Coronary artery (tissue), 2 donors: ENCODE measurements at regions not wholly inside any gene's neighbourhood (a gene's known extent, or its start where the extent isn't known, plus 50 kb on each side); places are given as distances from the start of the nearest gene placed in this dataset.
A peak's percentile ranks its signal among the peaks of the same experiment; 100 is the strongest.

Experiments used
- DNase-seq: peaks from one replicate; pipeline ENCODE4 v3.0.0-alpha.2; 2017; ENCODE audit warnings: low spot score
- H3K27ac ChIP-seq, 2 donors: fragments of 200-600 bp; sonication (generic); one replicate each; pipeline ENCODE4 v1.5.1; 2016 to 2019
- H3K4me3 ChIP-seq: fragments of 200-600 bp; sonication (generic); 2 replicates; pipeline ENCODE4 v1.5.1; 2016; ENCODE audit warnings: mild to moderate bottlenecking, moderate library complexity
- TF ChIP-seq, protein P1 (sequence below): fragments of 200-600 bp; sonication (generic); IDR thresholded peaks from one replicate; pipeline ENCODE4 v1.5.1; 2019; ENCODE audit warnings: antibody characterized with exemption

DNA sequence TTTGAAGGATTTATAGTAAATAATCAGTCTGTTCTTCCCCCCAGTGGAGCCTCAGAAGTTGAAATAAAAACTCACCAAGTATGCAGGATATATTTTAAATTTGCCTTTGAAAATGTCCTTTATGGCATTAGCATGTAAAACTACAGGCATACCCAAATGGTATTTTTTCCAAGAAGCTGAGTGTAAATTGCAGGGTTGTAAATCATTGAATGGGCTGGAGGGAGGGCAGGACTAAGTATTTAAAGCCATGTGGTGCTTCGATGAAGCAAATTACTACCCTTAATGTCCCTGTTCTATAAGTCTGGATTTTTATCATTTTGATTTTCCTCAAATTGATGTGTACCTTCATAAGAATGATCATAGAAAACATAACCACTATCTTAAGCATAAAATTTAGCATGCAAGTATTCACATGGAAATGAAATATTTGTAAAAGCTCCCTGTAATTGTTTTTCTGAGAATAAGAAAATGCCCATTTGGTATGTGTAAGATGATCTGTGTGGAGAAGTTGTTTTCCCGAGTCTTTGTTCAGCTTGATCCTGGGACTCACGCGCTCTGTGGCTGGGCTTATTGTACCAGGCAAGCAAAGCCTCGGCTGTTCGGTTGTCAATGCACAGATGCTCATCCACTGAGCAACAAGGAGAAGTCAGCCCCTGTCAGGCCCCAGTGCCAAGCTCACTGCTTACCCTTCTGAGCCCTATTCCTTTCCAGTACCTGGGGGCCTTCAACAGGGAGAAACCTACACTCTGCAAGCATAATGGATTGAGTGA, 66.7 kb downstream of the CD164 start:
- TF ChIP-seq, protein P1, sequence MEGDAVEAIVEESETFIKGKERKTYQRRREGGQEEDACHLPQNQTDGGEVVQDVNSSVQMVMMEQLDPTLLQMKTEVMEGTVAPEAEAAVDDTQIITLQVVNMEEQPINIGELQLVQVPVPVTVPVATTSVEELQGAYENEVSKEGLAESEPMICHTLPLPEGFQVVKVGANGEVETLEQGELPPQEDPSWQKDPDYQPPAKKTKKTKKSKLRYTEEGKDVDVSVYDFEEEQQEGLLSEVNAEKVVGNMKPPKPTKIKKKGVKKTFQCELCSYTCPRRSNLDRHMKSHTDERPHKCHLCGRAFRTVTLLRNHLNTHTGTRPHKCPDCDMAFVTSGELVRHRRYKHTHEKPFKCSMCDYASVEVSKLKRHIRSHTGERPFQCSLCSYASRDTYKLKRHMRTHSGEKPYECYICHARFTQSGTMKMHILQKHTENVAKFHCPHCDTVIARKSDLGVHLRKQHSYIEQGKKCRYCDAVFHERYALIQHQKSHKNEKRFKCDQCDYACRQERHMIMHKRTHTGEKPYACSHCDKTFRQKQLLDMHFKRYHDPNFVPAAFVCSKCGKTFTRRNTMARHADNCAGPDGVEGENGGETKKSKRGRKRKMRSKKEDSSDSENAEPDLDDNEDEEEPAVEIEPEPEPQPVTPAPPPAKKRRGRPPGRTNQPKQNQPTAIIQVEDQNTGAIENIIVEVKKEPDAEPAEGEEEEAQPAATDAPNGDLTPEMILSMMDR, result no peak
- no peak overlapping the region for H3K27ac ChIP-seq
- DNase-seq, result no peak
- H3K4me3 ChIP-seq, result no peak overlapping the region

DNA sequence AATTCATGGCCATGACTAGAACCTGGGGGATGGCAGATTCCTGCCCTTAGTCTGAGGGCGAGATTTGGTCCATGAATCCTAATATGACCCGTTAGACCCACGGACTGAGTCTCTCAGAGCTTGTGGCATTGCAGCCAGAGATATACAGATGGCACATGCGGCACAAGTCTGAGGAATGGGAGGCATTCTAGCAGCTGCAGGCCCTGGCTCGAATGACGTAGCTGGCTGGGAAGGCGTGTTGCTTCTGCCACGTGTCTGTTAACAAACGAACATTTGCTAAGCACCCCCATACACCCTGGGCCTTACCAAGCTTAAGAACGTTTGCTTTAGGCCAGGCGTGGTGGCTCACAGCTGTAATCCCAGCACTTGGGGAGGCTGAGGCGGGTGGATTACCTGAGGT, 68.0 kb downstream of the CD164 start:
- no peak overlapping the region for H3K4me3 ChIP-seq
- no peak for DNase-seq
- TF ChIP-seq, protein P1, result no peak
- no peak overlapping the region for H3K27ac ChIP-seq

DNA sequence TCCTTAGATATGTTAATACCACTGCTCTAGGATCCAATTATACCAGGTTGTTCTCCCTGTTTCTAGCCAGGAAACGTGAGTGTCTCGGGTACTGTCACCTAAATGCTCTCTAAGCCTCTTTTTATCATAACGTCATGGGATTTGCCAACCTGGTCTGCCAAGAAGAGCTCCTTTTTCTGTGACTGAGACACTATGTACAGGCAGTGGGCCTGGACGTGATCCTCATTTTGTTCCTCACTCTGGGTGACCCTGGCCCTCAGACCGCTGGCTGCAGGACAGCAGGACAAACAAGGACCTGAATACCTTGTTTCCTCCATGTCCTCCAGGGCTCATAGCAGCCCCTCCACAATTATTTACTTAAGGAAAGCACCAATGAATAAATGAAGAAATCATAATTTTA, 69.1 kb downstream of the CD164 start:
- DNase-seq, result no peak
- H3K27ac ChIP-seq, result no peak overlapping the region
- H3K4me3 ChIP-seq, result no peak overlapping the region
- TF ChIP-seq, protein P1, result no peak

DNA sequence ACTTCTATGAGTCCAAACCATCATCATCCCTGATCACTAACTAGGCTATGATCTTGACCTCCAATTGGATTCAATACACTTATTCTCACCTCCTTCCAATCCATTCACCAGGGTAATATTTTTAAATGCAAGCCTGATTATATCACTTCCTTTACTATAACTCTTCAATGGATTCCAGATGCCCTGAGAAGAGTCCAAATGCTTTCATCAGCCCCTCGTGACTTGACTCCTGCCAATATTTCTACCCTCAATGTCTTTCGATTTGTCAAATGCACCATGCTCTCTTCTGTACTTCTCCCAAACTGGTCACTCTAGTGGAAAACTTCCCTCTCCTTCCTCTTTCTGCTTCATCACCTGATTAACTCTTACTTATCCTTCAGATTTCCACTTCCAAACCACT, 70.8 kb downstream of the CD164 start:
- H3K27ac ChIP-seq, result no peak overlapping the region
- TF ChIP-seq, protein P1, result no peak
- H3K4me3 ChIP-seq, result no peak overlapping the region
- DNase-seq, result no peak

DNA sequence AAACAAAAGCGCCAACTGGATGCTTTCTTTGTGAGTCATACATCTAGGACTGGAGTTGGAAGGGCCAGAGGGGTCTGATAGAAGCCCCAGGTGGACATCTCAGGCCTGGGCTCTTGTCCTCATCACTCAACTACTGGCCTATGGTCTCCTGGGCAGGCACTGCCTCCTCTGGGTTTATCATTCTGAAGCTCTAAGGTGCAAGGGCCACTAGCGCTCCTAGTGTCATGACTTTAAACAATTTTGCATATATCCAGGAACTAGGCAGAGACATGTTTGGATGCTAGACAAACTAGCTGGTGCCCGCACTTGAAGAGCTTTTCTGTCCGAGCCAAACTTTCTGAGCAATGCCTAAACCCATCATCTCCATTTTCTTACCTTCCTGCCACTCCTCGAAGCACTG, 72.3 kb downstream of the CD164 start:
- DNase-seq, result no peak
- H3K27ac ChIP-seq, result no peak overlapping the region
- no peak overlapping the region for H3K4me3 ChIP-seq
- TF ChIP-seq, protein P1, result no peak

DNA sequence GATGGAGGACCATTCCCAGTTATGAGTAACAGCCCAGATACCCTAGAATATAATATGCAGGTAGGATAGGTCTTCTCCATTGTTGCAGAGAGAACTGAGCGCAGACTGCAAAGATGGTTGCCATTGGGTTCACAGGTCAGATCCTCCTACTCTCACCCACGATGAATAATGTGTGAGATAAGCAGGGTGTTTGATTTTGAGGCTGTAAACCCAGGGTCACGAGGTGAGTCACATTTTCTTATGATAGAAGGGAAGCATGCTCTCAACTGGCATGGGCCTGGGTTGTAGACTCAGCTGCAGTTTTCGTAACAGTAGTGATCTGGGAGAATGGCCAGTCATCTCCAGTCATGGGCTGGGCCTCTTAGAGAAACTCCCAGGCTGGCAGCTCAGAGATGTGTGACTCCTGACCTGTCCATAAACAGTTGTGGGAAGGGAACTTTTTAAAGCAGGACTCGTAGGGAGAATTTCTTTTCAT, 74.2 kb downstream of the CD164 start:
- DNase-seq, result peak; percentile 84
- Histone ChIP-seq H3K4me3 (no peak overlapping the region), H3K27ac (peak overlapping the region; percentile 40 to 66)
- TF ChIP-seq, protein P1, result no peak

DNA sequence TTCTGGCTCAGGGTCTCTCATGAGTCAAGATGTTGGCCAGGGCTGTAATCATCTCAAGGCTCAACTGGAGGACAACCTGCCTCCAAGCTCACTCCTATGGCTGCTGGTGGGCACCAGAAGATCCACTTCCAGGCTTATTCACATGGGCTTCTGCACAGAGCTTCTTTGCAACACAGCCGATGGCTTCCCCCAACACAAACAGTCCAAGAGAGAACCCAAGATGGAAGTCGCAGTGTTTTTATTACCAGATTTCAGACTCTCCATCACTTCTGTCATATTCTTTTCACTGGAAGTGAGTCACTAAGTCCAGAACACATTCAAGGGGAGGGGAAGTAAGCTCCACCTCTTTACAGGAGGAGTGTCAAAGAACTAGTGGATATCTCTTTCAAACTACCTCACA, 75.5 kb downstream of the CD164 start:
- DNase-seq, result no peak
- H3K4me3 ChIP-seq, result no peak overlapping the region
- TF ChIP-seq, protein P1, result no peak
- H3K27ac ChIP-seq, result no peak overlapping the region
